Skeletal muscle satellite cell (primary cell): ENCODE measurements at regions not wholly inside any gene's neighbourhood (a gene's known extent, or its start where the extent isn't known, plus 50 kb on each side); places are given as distances from the start of the nearest gene placed in this dataset.

Source experiments
- H3K27me3 ChIP-seq: 2 replicates; pipeline ENCODE4 v1.7.0; 2013; ENCODE audit warnings: low read length; ENCODE audit not compliant: control insufficient read depth, insufficient read depth
- H3K36me3 ChIP-seq: 2 replicates; pipeline ENCODE4 v1.7.0; 2013; ENCODE audit warnings: mild to moderate bottlenecking, control low read depth, low read length; ENCODE audit not compliant: insufficient read depth
- H3K4me1 ChIP-seq: 2 replicates; pipeline ENCODE4 v1.7.0; 2013; ENCODE audit warnings: low read length; ENCODE audit not compliant: control insufficient read depth, insufficient read depth
- H3K4me2 ChIP-seq: 2 replicates; pipeline ENCODE4 v1.7.0; 2013; ENCODE audit warnings: mild to moderate bottlenecking, low read length
- H3K4me3 ChIP-seq: 2 replicates; pipeline ENCODE4 v1.7.0; 2013; ENCODE audit warnings: low read length
- H3K9ac ChIP-seq: 2 replicates; pipeline ENCODE4 v1.7.0; 2013; ENCODE audit warnings: mild to moderate bottlenecking, low read depth, low read length, moderate library complexity
- H3K9me3 ChIP-seq: replicated peaks from 2 replicates; pipeline ENCODE4 v1.7.0; 2013; ENCODE audit warnings: mild to moderate bottlenecking, control low read depth, low read length

DNA sequence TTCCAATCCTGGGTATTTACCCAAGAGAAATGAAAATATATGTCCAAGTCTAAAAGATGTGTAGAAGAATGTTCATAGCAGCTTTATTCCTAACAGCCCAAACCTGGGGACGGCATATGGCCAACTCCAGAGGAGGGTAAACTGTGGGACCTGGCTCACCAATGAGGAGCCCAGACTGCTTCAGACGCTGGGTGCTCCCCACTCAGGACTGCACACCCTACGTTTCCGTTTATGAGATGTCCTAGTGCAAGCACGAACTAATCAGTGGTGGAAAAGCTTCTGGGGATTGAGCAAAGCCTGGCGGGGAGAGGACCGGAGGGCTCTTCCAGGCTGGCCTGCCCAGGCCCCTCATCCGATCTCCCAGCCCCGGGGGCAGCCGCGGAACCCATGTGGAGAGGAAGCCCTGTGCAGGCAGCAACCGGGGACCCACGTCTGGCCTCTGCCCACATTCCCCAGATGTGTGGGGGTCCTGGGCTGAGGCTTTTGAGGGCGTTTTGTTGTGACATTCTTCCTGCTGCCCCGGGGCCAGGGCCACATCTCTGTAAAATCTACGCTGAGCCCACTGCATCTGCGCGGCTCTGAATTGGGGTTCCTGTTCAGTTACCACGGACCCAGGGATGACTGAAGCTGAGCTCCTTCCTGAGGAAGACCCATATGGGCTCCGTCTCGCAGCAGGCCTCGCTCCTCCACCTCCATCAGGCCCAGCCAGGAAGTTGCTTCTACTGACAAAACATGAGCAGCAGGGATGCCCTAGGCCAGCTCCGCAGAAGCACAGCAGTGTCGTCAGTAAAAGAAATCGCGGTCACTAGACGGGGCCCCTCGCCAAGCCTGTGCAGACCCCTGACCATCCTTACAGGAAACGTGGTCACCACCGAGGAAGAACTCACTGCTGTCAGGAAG lies 188.0 kb downstream of the DLL1 start:
- Histone ChIP-seq H3K9me3 (no peaks in the 10 kb centered on the region), H3K4me3 (no peak overlapping the region), H3K4me2 (no peak overlapping the region), H3K36me3 (no peaks in the 10 kb centered on the region), H3K9ac (no peak overlapping the region), H3K4me1 (no peaks in the 10 kb centered on the region), H3K27me3 (no peaks in the 10 kb centered on the region)

DNA sequence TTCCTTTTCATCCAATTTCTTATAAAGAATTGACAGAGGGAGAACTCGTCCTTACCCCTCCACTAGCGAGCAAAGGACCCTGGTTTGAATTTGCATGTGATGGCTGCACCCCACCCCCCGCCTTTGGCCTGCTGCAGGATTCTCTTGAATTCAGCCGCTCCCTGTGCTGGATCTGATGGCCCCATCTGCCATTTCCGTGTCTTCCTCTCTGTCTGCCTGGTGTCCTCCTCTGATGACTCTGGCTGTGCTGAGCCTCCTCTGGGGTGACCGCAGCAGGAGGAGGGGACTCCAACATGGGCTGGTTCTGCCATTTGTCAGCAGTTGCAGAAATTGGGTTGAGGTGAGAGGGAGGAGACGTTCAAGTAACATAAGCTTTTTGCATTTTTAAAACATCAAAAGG lies 188.8 kb downstream of the DLL1 start:
- no peaks in the 10 kb centered on the region for H3K36me3 ChIP-seq

DNA sequence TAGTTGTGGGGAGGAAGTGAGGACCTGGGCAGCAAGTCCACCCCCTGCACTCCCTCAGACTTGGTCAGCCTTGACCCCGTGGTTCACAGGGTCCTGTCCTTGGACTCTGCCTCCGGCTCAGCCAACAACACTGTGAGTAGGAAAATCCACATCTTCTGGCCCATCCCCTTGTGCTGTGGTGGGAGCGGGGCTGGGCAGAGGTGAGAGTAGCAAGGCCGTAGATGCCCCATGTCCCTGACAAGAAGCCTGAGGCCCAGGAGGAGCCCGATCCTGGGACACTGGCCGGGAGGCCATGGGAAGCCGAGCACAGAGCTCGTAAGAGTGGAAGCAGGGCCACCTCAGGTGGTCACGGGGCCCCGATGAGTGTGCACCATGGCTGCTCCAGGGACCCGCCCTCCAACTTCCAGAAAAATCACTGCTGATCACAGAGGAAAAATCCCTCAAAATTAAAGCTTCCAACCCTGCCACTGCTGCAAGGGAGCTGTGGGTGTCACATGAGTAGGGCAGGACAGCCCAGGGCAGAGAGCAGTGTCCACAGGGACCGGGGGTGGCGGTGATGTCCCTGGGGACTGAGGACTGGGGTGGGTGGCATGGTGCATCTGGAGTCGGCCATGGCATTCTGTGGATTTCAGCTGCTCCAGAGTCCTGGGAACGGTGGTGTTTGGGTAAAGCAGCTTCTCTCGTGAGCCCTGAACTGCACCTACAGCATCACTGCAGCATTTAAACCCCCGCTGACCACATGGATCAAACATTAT lies 189.4 kb downstream of the DLL1 start:
- H3K4me3 ChIP-seq: no peak overlapping the region
- H3K27me3 ChIP-seq: no peaks in the 10 kb centered on the region
- H3K9ac ChIP-seq: no peak overlapping the region
- peaks cover 5% of the 10 kb centered on the region for H3K9me3 ChIP-seq
- no peaks in the 10 kb centered on the region for H3K36me3 ChIP-seq
- H3K4me2 ChIP-seq: no peak overlapping the region
- H3K4me1 ChIP-seq: no peaks in the 10 kb centered on the region

More for the DNA sequence above, 188.8 kb downstream of the DLL1 start:
- no peak overlapping the region for H3K4me2 ChIP-seq
- H3K4me3 ChIP-seq: no peak overlapping the region
- H3K9ac ChIP-seq: no peak overlapping the region
- no peaks in the 10 kb centered on the region for H3K4me1 ChIP-seq
- no peaks in the 10 kb centered on the region for H3K27me3 ChIP-seq
- no peaks in the 10 kb centered on the region for H3K9me3 ChIP-seq

DNA sequence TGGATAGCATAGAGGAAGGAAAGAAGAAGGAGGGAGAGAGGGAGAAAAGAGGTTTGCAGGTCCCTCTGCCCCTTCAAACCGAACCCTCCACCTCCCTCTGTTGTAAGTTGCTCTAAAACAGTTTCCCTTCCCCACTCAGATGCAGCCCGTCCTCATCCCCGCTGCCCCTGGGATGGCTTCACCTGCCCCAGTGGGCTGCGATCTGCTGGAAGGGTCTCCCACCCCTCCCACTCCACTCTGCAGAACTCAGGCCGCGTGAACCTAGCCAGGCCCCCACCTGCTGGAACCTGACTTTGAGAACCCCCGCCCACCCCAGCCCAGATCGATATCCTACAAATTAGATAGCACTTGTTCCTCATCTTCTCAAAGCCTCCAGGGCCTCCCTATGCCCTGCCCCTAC lies 190.8 kb downstream of the DLL1 start:
- Histone ChIP-seq H3K4me1 (no peaks in the 10 kb centered on the region), H3K9me3 (peaks cover 7% of the 10 kb centered on the region), H3K36me3 (no peaks in the 10 kb centered on the region), H3K9ac (no peak overlapping the region), H3K27me3 (no peaks in the 10 kb centered on the region), H3K4me3 (no peak overlapping the region), H3K4me2 (no peak overlapping the region)

DNA sequence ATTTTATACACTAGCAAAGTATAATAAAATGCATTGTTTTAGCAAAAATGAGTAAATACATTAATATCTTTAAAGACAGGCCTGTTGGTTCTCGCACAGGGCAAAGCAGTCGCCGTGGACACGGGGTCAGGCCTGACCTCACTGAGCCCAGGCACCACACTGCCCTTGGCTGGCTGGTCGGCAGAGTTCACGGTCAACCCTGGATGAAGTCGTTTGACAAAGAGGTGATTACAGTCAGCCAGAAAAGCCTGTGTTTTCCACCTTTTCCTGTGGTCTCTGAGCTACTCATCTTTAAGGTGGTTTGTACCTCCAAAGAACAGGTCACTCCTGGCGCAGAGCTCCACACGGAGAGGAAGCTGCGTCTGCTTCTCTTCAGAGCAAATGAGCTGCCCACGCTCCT lies 191.5 kb downstream of the DLL1 start:
- H3K9ac ChIP-seq: no peak overlapping the region
- peaks cover 7% of the 10 kb centered on the region for H3K9me3 ChIP-seq
- H3K4me3 ChIP-seq: no peak overlapping the region
- H3K27me3 ChIP-seq: no peaks in the 10 kb centered on the region
- H3K4me1 ChIP-seq: no peaks in the 10 kb centered on the region
- no peaks in the 10 kb centered on the region for H3K36me3 ChIP-seq
- no peak overlapping the region for H3K4me2 ChIP-seq

DNA sequence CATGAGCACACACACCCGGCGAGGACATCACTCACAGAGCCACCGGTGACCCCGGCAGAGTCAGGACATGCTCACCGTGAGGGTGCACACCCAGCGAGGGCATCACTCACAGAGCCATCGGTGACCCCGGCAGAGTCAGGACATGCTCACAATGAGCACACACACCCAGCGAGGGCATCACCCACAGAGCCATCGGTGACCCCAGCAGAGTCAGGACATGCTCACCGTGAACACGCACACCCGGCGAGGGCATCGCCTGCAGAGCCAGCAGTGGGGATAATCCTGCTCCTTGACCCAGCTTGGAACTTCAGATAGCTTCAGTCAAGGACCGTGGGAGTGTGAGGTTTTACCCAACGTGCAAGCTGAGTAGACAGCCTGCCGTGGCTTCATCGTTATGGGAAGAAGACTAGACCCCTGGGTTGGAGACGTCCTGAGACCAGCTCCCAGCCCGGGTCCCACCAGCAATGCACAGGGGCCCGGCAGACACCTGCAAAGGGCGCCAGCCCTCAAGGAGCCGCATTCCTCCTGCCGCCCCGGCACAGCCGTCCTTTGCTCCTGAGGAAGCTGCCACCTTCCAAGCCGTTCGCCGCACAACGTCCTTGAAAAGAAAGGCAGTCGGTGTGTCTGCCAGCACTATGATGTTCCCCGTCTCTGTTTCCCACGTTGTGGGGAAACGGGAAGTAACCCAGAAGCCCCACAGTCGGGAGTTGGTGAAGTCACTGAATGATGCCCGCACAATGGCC lies 192.3 kb downstream of the DLL1 start:
- no peaks in the 10 kb centered on the region for H3K27me3 ChIP-seq
- no peaks in the 10 kb centered on the region for H3K36me3 ChIP-seq
- peaks cover 14% of the 10 kb centered on the region for H3K9me3 ChIP-seq
- no peak overlapping the region for H3K9ac ChIP-seq
- H3K4me2 ChIP-seq: no peak overlapping the region
- no peak overlapping the region for H3K4me3 ChIP-seq
- no peaks in the 10 kb centered on the region for H3K4me1 ChIP-seq

DNA sequence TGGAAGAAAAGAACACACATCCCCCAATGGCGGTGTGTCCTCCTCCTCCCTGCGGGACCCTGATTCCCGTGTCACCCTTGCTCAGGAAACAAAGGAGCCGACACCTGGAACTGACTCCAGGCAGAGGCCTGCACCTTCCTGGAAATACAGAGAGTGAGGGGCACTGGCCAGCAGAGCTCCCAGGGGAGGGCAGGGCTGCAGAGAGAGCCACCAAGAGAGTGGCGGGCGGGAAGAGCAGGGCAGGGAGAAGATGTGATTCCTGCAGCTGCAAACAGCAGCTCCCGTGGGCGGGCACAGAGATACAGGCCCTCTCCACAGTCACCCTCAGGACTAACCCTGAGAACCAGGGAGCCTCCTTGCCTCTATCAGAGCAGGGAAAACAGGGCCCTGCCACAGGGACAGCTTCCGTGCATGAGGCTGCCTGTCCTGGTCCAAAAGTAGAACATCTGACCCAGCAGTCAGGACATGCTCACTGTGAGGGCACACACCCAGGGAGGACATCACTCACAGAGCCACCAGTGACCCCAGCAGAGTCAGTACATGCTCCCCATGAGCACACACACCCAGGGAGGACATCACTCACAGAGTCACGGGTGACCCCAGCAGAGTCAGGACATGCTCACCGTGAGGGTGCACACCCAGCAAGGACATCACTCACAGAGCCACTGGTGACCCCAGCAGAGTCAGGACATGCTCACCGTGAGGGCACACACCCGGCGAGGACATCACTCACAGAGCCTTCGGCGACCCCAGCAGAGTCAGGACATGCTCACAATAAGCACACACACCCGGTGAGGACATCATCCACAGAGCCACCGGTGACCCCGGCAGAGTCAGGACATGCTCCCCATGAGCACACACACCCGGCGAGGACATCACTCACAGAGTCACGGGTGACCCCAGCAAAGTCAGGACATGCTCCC lies 193.1 kb downstream of the DLL1 start:
- H3K4me1 ChIP-seq: no peaks in the 10 kb centered on the region
- no peak overlapping the region for H3K4me3 ChIP-seq
- no peak overlapping the region for H3K4me2 ChIP-seq
- H3K27me3 ChIP-seq: no peaks in the 10 kb centered on the region
- H3K9me3 ChIP-seq: peaks cover 14% of the 10 kb centered on the region
- H3K9ac ChIP-seq: no peak overlapping the region
- no peaks in the 10 kb centered on the region for H3K36me3 ChIP-seq

DNA sequence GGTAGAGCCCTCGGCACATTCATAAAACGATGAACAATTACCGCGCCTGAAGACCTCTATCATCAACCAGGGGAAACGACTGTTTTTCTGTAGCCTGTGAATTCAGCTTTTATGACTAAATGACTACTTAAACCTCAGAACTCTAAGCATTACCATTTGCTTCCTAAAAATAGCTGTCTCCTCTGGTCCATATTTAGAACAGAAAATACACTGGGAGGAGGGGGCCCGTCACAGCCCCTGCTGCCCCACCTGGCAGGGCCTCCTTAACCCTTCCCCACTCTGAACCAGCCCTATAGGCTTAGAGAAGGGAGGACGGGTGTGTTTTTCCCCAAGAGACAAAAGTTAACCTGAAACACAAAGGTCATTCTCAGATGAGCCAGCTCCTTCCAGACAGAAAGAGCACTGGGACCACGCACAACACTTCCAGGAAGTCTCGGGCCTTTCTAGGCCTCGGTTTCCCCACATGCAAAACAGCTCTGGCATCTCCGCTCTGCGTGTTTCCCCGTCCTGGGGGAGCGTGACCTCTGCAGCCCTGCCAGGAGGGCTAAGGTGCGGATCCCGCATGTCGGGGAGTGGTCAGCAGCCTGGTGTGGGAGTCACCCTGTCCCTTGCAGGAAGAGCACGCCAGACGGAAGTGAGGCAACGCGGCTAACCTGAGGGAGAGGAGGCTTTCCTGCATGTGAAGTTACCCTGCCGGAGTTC lies 193.9 kb downstream of the DLL1 start:
- Histone ChIP-seq H3K9me3 (peaks cover 19% of the 10 kb centered on the region), H3K9ac (no peak overlapping the region), H3K27me3 (no peaks in the 10 kb centered on the region)

DNA sequence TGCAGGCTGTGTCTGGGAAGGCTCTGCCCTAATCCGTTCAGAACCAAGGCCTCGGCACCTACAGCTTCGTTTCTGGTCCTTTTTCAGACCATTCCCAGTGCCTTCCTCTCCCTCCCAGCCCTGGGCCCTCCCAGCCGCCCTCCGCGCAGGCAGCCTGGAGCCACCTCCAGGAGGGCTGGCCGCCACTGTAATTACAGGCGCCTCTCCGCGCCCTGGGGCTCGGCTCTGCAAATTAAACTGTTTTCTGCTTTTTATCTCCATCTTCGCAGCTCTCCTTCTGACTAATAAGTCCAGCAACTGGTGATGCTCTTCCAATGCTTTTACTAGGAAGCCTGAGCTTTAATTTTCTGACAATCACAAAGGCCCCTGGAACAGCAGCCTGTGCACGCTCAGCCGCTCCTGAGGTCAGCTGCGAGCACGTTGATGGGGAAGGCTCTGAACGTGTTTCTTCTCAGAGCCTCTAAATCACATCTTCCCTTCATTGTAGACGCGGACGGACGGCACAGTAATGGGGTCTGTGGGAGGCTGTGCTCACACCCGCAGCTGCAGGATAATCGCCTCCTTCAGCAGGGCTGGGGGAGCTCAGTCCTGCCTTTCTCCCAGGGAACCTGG lies 194.6 kb downstream of the DLL1 start:
- no peak overlapping the region for H3K9ac ChIP-seq
- H3K36me3 ChIP-seq: no peaks in the 10 kb centered on the region

More for the DNA sequence above, 193.9 kb downstream of the DLL1 start:
- Histone ChIP-seq H3K4me1 (no peaks in the 10 kb centered on the region), H3K4me2 (no peak overlapping the region), H3K4me3 (no peak overlapping the region), H3K36me3 (no peaks in the 10 kb centered on the region)

More for the DNA sequence above, 194.6 kb downstream of the DLL1 start:
- peaks cover 19% of the 10 kb centered on the region for H3K9me3 ChIP-seq
- H3K27me3 ChIP-seq: no peaks in the 10 kb centered on the region
- no peak overlapping the region for H3K4me3 ChIP-seq
- no peak overlapping the region for H3K4me2 ChIP-seq
- no peaks in the 10 kb centered on the region for H3K4me1 ChIP-seq
